ENCODE measurements at regions not wholly inside any gene's neighbourhood (a gene's known extent, or its start where the extent isn't known, plus 50 kb on each side); places are given as distances from the start of the nearest gene placed in this dataset.
A peak's percentile ranks its signal among the peaks of the same experiment; 100 is the strongest.

- no peak for DNase-seq (ENCODE audit: low spot score in 2 of 2)
- WGBS, 2 donors: 82 to 91% methylated on average over 4 of the region's 4 CpGs
These were observed 355.6 kb downstream of the SIPA1L2 start for GRCh38 chr1:232274236-232274855.

GRCh38 chr1:232273011-232273410 lies 356.9 kb downstream of the SIPA1L2 start:
- H3K9me3 ChIP-seq: no peaks in the 10 kb centered on the region
- no peak for TF ChIP-seq POLR2A (IDR thresholded peaks at IDR 0.05)
- no peak for TF ChIP-seq EP300 (IDR thresholded peaks at IDR 0.05)
- no peak for TF ChIP-seq CTCF (IDR thresholded peaks at IDR 0.05)
- peaks cover 0 to 8% (median 2%) of the 10 kb centered on the region in 4 donors for H3K4me1 ChIP-seq
- no peak for DNase-seq (ENCODE audit: low spot score in 2 of 2)
- H3K36me3 ChIP-seq: no peaks in the 10 kb centered on the region
- WGBS, 2 donors: 35 to 36% methylated on average over 4 of the region's 4 CpGs
- no peak overlapping the region for H3K27ac ChIP-seq
- no peak overlapping the region for H3K4me3 ChIP-seq
- H3K27me3 ChIP-seq: no peaks in the 10 kb centered on the region

More at GRCh38 chr1:232274236-232274855, 355.6 kb downstream of the SIPA1L2 start:
- Histone ChIP-seq H3K36me3 (no peaks in the 10 kb centered on the region), H3K27ac (no peak overlapping the region), H3K4me1 (peaks cover 0 to 8% (median 2%) of the 10 kb centered on the region in 4 donors), H3K9me3 (no peaks in the 10 kb centered on the region), H3K4me3 (no peak overlapping the region), H3K27me3 (no peaks in the 10 kb centered on the region)
- TF ChIP-seq CTCF (IDR thresholded peaks at IDR 0.05) (no peak), EP300 (IDR thresholded peaks at IDR 0.05) (no peak)

- H3K4me3 ChIP-seq: no peak overlapping the region
- no peaks in the 10 kb centered on the region for H3K36me3 ChIP-seq
- H3K27me3 ChIP-seq: no peaks in the 10 kb centered on the region
- peaks cover 0 to 8% (median 2%) of the 10 kb centered on the region in 4 donors for H3K4me1 ChIP-seq
- TF ChIP-seq EP300 (IDR thresholded peaks at IDR 0.05): no peak
- TF ChIP-seq POLR2A (IDR thresholded peaks at IDR 0.05): no peak
- no peak for TF ChIP-seq CTCF (IDR thresholded peaks at IDR 0.05)
- peak in 1 of 2 donors; percentile 19 for DNase-seq (ENCODE audit: low spot score in 2 of 2)
- 59 to 71% methylated on average over 10 of the region's 10 CpGs for WGBS, 2 donors
- H3K27ac ChIP-seq: peak overlapping the region in 2 of 4 donors; percentile 1 to 7
- H3K9me3 ChIP-seq: no peaks in the 10 kb centered on the region
These were observed 357.8 kb downstream of the SIPA1L2 start for GRCh38 chr1:232271991-232272589.

GRCh38 chr1:232271299-232271698 lies 358.6 kb downstream of the SIPA1L2 start:
- TF ChIP-seq EP300 (IDR thresholded peaks at IDR 0.05) (no peak), POLR2A (IDR thresholded peaks at IDR 0.05) (no peak), CTCF (IDR thresholded peaks at IDR 0.05) (no peak)
- no peak overlapping the region for H3K4me3 ChIP-seq
- no peak for DNase-seq (ENCODE audit: low spot score in 2 of 2)
- no peak overlapping the region for H3K27ac ChIP-seq
- H3K27me3 ChIP-seq: no peaks in the 10 kb centered on the region
- no peaks in the 10 kb centered on the region for H3K9me3 ChIP-seq
- H3K4me1 ChIP-seq: peaks cover 0 to 8% (median 2%) of the 10 kb centered on the region in 4 donors
- no peaks in the 10 kb centered on the region for H3K36me3 ChIP-seq

GRCh38 chr1:232269988-232270387 lies 359.9 kb downstream of the SIPA1L2 start:
- H3K9me3 ChIP-seq: no peaks in the 10 kb centered on the region
- no peak overlapping the region for H3K27ac ChIP-seq
- H3K4me1 ChIP-seq: peaks cover 0 to 8% (median 2%) of the 10 kb centered on the region in 4 donors
- no peak for DNase-seq (ENCODE audit: low spot score in 2 of 2)
- no peak overlapping the region for H3K4me3 ChIP-seq
- WGBS, 2 donors: 90 to 95% methylated on average over 2 of the region's 2 CpGs
- H3K36me3 ChIP-seq: no peaks in the 10 kb centered on the region
- TF ChIP-seq EP300 (IDR thresholded peaks at IDR 0.05) (no peak), POLR2A (IDR thresholded peaks at IDR 0.05) (no peak), CTCF (IDR thresholded peaks at IDR 0.05) (no peak)
- no peaks in the 10 kb centered on the region for H3K27me3 ChIP-seq
